Peyer's patch (tissue), 4 donors: ENCODE measurements at regions not wholly inside any gene's neighbourhood (a gene's known extent, or its start where the extent isn't known, plus 50 kb on each side); places are given as distances from the start of the nearest gene placed in this dataset.

ENCODE experiments used
- DNase-seq, 3 donors: peaks; one replicate each; pipeline ENCODE4 v3.0.0-alpha.2; 2017 to 2019
- H3K27ac ChIP-seq, 4 donors: fragments of 200-600 bp; sonication (generic); one replicate each; pipeline ENCODE4 v1.5.1; 2016 to 2019
- H3K27me3 ChIP-seq, 2 donors: fragments of 200-600 bp; sonication (generic); one replicate each; pipeline ENCODE4 v1.5.1; 2019
- H3K36me3 ChIP-seq, 3 donors: fragments of 200-600 bp; sonication (generic); one replicate each; pipeline ENCODE4 v1.5.1; 2016 to 2019
- H3K4me1 ChIP-seq, 4 donors: fragments of 200-600 bp; sonication (generic); one replicate each; pipeline ENCODE4 v1.5.1; 2016 to 2019
- H3K4me3 ChIP-seq, 4 donors: fragments of 200-600 bp; sonication (generic); 1 replicate in 3 of 4; 2 replicates in 1 of 4; pipeline ENCODE4 v1.5.1; 2016 to 2019; ENCODE audit warnings: mild to moderate bottlenecking in 1 of 4
- H3K9me3 ChIP-seq, 4 donors: fragments of 200-600 bp; sonication (generic); one replicate each; pipeline ENCODE4 v1.5.1; 2016 to 2019; ENCODE audit warnings: mild to moderate bottlenecking in 1 of 4
- POLR2A ChIP-seq, 2 donors: fragments of 450-650 bp; IDR thresholded peaks; one replicate each; pipeline ENCODE4 v1.5.1; 2017; ENCODE audit warnings: antibody characterized with exemption in 2 of 2, mild to moderate bottlenecking in 2 of 2, moderate library complexity in 2 of 2
- TF ChIP-seq, protein P1 (sequence below), 6 experiments: fragments of 450-650 bp in 4 of 6; fragments of 200-600 bp in 2 of 6; sonication (generic) in 1 of 6; IDR thresholded peaks; one replicate each; pipeline ENCODE4 v1.5.1; 2017 to 2019; ENCODE audit warnings: antibody characterized with exemption in 6 of 6, mild to moderate bottlenecking in 3 of 6, moderate library complexity in 1 of 6

DNA sequence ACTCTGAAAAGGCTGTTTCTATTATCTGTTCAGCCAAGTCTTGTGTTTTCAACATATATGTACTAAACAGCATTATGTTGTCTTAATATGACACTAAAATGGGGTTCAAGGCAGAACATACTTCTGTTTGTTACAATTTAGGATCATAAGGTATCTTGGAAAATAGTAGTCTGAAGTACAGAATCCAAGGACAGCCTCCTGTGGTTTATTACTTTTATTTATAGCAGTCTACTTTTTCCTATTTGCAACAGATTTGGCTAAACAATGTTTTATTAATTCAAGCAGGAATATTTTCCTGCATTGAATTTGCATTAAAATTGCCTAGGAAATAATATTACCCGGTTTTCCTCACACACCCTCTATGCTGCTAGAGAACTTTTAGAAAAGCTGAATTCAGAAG, 67.7 kb downstream of the PLEKHG1 start:
- H3K27ac ChIP-seq, result peak overlapping the region in 3 of 4 donors; percentile 25 to 76 (median 32)
- no peaks in the 10 kb centered on the region for H3K9me3 ChIP-seq
- H3K4me1 ChIP-seq, result peaks cover 0 to 34% (median 0%) of the 10 kb centered on the region in 4 donors
- no peaks in the 10 kb centered on the region for H3K27me3 ChIP-seq
- no peak overlapping the region for H3K4me3 ChIP-seq
- DNase-seq, result no peak
- TF ChIP-seq, protein P1, sequence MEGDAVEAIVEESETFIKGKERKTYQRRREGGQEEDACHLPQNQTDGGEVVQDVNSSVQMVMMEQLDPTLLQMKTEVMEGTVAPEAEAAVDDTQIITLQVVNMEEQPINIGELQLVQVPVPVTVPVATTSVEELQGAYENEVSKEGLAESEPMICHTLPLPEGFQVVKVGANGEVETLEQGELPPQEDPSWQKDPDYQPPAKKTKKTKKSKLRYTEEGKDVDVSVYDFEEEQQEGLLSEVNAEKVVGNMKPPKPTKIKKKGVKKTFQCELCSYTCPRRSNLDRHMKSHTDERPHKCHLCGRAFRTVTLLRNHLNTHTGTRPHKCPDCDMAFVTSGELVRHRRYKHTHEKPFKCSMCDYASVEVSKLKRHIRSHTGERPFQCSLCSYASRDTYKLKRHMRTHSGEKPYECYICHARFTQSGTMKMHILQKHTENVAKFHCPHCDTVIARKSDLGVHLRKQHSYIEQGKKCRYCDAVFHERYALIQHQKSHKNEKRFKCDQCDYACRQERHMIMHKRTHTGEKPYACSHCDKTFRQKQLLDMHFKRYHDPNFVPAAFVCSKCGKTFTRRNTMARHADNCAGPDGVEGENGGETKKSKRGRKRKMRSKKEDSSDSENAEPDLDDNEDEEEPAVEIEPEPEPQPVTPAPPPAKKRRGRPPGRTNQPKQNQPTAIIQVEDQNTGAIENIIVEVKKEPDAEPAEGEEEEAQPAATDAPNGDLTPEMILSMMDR (IDR thresholded peaks at IDR 0.05), result no peak
- TF ChIP-seq POLR2A (IDR thresholded peaks at IDR 0.05), result no peak
- H3K36me3 ChIP-seq, result no peaks in the 10 kb centered on the region

DNA sequence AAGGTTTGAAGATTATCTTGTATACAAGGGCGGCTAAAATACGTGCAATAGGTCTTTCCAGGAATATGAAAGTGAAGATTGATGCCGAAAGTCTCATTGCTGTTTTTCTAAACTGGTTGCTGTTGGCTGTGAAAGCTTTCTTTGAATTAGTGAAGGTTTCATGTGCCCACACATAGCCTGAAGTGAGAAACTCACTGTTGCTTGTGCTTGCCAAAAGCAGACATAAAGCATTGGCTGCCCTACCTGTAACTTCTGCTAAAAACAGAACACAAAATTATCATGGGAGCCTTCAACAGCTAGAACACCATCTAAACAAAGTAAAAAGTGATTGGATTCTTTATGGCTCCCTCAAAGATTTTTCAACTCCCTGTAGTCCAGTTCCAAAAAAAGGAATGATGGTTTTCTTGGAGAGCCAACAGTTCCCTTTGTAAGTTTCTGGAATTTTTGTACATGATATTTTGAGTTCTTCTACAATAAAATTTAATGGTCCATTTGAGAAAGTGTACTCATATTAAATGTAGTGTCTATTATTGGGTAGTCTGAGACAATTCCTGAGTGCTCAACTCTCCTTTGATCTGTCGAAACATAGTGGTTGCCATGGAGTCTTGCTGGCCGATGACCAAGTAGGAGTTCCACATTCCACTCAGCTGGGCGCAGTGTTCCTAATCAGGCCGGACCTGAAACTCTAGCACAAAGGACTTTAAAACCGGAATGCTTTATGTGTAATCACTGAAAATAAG, 68.5 kb downstream of the PLEKHG1 start:
- Histone ChIP-seq H3K27me3 (no peaks in the 10 kb centered on the region), H3K36me3 (no peaks in the 10 kb centered on the region), H3K4me3 (no peak overlapping the region)

DNA sequence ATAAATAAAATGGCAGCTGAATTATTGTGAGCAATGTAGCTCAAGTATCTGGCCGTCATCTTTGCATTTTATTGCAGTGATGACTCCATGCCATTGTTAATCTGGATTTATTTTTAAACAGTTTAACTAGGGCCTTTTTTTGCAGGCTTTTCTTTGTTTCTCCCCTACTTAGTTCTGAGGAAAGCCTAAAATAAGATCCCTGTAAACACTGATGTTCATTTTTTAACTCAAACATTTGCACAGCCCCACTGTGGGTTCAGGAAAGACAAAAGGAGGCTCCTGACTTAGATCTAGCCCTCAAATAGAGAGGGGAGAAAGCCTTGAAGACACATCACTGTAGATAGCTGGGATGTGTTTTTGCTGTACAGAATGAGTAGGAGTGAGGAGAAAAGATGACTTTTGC, 69.2 kb downstream of the PLEKHG1 start:
- H3K4me1 ChIP-seq, result peaks cover 0 to 45% (median 0%) of the 10 kb centered on the region in 4 donors
- DNase-seq, result no peak
- H3K36me3 ChIP-seq, result no peaks in the 10 kb centered on the region
- H3K9me3 ChIP-seq, result no peaks in the 10 kb centered on the region
- no peaks in the 10 kb centered on the region for H3K27me3 ChIP-seq
- TF ChIP-seq POLR2A (IDR thresholded peaks at IDR 0.05), result no peak
- TF ChIP-seq, protein P1 (IDR thresholded peaks at IDR 0.05), result no peak
- H3K27ac ChIP-seq, result peak overlapping the region; percentile 19 to 76 (median 50)
- H3K4me3 ChIP-seq, result no peak overlapping the region

More for the DNA sequence above, 68.5 kb downstream of the PLEKHG1 start:
- Histone ChIP-seq H3K9me3 (no peaks in the 10 kb centered on the region), H3K4me1 (peaks cover 0 to 38% (median 0%) of the 10 kb centered on the region in 4 donors), H3K27ac (peak overlapping the region; percentile 25 to 76 (median 50))
- peak; percentile 48 to 94 (median 87) for DNase-seq
- TF ChIP-seq, protein P1 (IDR thresholded peaks at IDR 0.05), result peak in 3 of 6 experiments; percentile 23 to 40 (median 30)
- no peak for TF ChIP-seq POLR2A (IDR thresholded peaks at IDR 0.05)

DNA sequence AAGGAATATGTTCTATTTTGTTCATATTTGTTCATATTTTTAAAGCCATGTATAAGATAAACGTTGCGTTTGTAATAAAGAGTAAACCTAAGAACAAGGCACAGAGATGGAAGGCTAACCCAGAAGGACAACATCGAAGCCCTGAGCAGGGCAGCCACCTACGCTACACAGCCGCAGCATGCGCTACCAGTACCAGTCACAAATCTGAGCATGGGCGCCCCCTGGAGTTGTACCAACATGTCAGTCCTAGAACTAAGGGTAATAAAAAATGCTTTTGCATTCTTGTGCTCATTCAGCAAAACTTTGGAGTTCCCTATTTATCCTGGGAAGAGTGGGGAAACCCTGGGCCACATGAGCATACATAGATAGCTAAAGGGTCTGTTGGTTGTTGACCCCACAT, 70.6 kb downstream of the PLEKHG1 start:
- H3K36me3 ChIP-seq, result no peaks in the 10 kb centered on the region
- no peaks in the 10 kb centered on the region for H3K27me3 ChIP-seq
- peaks cover 0 to 46% (median 0%) of the 10 kb centered on the region in 4 donors for H3K4me1 ChIP-seq
- TF ChIP-seq, protein P1 (IDR thresholded peaks at IDR 0.05), result no peak
- TF ChIP-seq POLR2A (IDR thresholded peaks at IDR 0.05), result no peak
- H3K27ac ChIP-seq, result no peak overlapping the region
- no peak overlapping the region for H3K4me3 ChIP-seq
- DNase-seq, result no peak
- H3K9me3 ChIP-seq, result no peaks in the 10 kb centered on the region

DNA sequence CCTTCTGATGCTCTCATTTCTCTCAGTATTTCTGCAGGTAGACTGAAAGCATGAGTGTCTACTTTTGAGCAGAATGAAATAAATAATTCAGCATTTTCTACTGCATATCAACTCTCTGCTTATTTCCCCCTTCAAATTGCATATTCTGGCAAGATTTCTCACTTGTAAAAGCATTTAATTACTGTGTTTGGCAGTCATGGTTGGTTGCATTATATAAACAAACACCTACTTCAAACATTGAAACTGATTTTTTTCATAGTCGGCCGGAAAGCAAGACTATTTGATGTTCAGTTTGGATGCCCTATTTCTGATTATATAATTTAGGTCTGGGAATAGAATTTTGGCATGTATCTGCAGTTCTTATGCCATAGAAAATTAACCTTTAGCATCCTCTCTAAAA, 73.1 kb downstream of the PLEKHG1 start:
- no peaks in the 10 kb centered on the region for H3K27me3 ChIP-seq
- H3K36me3 ChIP-seq, result no peaks in the 10 kb centered on the region
- no peak for DNase-seq
- no peaks in the 10 kb centered on the region for H3K9me3 ChIP-seq
- no peak overlapping the region for H3K4me3 ChIP-seq
- peak overlapping the region in 1 of 4 donors; percentile 22 for H3K27ac ChIP-seq
- peaks cover 0 to 34% (median 0%) of the 10 kb centered on the region in 4 donors for H3K4me1 ChIP-seq
- TF ChIP-seq, protein P1 (IDR thresholded peaks at IDR 0.05), result no peak
